Activated naive CD4-positive, alpha-beta T cell treated with Interleukin-2 at 50 U/mL for 16 hours (primary cell): ENCODE measurements at regions not wholly inside any gene's neighbourhood (a gene's known extent, or its start where the extent isn't known, plus 50 kb on each side); places are given as distances from the start of the nearest gene placed in this dataset.
"Not testable (repeated sequence)": the region's sequence is repeated elsewhere in the genome, so short reads cannot be mapped to it uniquely, and the experiment has no call there.

Source experiments
- DNase-seq: peaks from one replicate; pipeline ENCODE4 v3.0.0-alpha.2; 2020

DNA sequence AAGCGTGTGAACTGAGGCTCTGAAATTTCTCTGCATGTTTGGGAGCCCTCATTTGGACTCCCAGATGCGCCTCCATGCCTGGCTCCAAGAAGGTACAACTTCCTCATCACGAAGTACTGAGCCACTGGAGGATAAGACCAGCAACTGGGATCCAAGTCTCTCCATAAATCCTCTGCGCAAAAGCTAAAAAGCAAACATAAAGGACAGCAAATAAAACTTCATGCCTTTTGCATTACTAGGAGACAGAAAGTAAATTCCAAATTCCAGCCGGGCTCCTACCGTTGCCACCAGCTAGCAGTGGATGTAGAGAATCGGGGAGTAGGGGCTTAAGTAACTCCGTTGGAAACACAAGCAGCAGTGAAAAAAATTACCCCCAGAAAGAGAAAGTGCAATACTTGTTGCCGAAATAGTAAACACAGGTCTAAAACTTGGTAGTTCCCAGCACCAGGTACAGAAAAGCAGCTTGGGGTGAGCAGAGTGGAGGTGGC lies 477.1 kb upstream of the TENM3 start:
- no peak for DNase-seq

DNA sequence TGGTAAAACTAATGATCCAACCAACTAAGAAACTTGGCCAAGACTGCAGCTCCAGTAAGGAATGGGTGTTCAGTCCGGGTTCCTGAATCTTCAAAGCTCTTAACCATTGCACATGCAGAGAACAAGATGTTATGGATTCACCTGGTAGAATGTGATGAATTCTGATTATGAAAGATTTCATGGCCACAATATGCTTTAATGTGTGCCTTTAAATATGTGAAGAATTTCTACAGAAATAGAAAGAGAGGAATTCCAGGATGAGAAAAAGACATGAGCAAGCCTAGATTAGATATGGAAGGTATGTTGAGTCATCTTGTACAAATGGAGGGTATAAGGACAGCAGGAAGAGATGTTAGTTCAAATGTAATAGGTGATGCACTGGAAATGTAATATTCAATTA lies 472.2 kb upstream of the TENM3 start:
- DNase-seq, result no peak

DNA sequence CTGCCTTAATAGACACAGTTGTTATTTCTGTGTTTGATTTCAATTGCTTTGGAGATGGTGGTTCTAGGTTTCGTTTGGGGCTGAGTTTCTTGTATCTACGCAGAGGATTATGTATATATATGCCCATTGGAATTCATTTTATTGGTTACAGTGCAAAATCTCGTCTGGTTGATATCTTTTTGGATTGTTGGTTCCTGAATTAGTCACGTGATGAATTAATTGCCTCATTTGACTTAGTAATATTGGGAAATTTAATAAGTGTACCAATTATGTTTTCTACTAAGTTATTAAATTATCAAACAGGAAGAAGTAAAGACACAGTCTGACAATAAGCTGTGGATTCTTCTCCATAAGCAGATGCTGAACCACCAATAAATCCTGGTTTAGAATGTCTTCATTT lies 467.9 kb upstream of the TENM3 start:
- DNase-seq, result no peak

DNA sequence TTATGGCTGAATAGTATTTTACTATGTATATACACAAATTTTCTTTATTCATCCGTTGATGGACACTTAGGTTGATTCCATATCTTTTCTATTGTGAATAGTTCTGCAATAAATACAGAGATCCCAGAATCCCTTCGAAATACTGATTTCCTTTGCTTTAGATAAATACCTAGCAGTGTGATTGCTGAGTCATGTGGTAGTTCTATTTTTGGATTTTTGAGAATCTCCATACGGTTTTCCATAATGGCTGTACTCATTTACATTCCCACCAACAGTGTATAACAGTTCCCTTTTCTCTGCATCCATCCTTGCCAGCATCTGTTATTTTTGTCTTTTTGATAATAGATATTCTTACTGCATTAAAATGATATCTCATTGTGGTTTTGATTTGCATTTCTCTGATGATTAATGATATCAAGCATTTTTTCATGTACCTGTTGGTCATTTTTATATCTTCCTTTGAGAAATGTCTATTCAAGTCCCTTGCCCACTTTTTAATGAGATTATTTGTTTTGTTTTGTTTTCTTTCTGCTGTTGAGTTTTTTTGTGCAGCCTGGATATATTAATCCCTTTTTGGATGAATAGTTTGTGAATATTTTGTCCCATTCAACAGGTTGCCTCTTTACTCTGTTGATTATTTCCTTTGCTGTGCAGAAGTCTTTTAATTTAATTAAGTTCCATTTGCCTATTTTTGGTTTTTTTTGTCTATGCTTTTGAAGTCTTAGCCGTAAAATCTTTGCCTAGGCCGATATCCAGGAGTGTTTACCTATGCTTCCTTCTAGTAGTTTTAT lies 466.7 kb upstream of the TENM3 start:
- no peak for DNase-seq

DNA sequence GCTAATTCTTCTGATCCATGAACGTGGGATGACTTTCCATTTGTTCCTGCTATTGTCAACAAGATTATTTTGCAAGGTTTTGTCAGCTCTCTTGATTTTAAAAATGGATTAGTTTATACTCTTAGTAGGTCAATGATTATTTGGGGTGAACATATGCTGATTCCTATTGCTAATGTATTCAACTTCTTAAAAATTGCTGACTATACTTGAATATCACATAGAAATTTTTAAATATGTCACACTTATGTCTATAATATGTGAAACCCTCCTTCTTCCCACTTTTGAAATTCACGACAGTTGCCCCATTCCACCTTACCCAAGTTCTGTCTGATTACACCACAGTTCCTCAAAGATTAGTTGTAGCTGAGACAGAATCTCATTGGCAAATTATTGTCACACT lies 465.7 kb upstream of the TENM3 start:
- DNase-seq, result no peak

DNA sequence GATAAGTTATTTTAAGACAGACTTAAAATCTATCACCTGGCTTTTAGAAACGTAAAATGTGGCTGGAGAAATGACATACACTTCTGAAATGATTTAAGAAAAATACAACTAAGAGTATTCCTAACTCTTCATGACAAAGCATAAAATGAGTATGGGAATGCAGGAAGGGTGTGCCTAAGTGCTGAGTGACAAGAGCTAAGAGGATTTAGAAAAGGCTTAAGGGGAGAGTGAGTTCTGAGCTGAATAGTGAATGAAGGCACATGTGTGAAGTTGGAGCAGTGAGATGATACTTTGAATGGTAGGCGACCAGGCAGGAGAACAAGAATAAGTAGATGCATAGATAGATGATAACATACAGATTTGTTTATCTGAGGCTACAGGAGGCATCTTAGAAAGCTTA lies 458.3 kb upstream of the TENM3 start:
- no peak for DNase-seq

DNA sequence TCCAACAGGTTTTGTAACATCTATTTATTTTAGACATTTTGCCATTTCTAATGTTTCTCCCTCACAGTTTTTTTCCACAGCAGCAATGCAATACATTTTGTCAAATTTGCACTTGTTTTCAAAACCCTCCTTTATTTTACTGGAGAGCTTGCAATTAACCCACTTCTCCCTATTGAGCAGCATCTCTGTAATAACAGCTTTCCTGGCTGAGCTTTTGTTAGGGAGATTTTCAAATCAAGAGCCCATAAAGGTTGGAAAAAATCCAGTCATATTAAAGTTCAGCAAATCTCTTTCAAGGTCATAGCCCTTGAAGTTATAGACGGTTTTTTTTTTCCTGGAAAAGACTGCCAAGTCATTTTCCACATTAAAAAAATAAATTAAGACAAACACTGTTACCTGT lies 450.6 kb upstream of the TENM3 start:
- no peak for DNase-seq

DNA sequence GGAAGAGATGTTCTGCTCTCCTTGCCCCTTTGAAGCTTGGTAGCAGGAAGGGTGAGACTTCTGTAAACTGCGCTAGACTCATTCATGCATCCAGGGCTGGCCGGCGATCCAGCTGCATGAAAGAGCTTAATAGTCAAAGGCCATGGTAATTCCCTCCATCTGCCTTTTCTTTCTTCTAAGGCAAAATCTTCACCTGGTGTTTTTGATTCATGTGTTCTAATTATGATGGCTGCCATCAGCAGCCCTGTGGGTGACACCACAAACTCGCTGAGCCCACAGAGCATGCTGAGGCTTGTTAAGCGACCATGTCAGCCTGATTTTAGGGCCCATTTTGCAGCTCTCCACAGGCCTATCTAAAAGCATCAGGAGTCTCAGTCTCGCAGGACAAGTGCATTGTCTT lies 450.1 kb upstream of the TENM3 start:
- DNase-seq, result no peak

DNA sequence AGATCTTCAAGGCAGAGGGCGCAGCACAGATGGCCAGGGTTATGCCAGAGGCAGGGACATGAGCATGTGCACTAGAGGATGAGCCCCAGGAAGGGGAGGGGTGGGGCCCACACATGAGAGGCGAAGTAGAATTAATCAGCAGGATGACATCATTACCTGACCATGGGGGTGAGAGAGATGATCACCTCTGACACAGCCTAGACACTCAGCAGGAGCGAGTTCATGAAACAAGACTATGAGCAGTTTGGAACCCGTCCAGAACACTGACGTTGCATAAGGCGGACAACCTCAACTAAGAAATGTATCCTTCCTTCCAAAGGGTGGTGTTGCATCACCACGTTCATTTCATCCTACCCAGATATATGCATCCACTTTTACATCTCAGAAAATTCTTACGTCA lies 446.7 kb upstream of the TENM3 start:
- no peak for DNase-seq

DNA sequence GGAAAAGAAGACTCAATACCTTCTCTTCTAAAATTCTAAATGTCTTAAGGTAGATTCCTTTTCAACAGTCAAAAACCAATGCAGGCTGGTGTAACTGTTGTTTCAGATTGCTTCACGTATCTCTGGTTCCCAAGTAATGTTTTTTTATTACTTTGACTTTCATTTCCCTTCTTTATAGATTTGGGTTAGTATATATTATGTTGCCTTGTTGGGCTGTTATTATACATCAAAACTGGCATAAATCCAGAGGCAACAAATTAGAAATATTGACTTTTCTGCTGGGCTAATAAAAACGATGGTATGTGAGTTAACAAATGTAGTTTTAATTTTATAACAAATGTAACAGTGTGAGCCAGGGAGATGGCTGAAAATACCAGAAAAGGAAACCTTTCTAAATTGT lies 444.7 kb upstream of the TENM3 start:
- DNase-seq, result no peak

DNA sequence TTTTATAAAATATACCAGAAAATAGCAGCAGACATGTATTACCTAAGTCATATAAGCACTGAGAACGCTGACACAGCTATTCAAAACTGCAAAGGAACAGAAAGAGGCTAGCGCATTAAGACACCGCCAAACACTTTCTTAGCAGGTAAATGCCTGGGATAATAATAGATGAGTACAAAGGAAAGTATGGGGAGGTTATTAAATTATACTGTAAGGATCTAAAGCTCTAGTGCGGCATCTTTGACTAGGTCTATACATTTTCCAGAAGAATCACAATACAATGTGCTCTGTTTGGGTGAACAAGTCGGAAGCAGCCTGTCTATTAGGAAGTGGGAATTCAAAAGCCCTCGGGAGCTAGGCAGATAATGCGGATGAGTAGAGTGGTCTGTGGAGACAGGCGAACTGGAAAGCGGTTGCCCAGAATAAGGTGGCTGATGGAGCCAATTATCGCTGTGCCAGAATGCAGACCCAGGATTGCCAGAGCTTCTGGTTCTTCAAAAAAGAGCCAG lies 443.6 kb upstream of the TENM3 start:
- DNase-seq, result no peak

DNA sequence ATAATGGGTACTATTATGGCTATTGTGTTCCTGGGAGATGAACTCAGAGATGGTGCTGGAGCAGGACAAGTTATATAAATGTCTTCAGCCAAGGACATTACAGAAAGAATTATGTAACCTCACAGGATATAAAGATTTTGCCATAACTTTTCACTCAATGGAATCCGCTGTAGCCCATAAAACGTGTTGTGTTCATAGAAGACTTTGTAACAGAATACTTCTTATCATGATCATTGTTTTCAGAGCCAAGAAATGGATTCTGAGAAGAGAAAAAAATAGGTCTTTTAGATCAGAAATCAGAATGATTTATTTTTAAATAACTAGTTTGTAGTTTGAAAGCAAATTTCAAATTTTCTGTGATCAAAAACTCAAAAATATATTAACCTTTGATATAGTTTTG lies 441.0 kb upstream of the TENM3 start:
- no peak for DNase-seq

DNA sequence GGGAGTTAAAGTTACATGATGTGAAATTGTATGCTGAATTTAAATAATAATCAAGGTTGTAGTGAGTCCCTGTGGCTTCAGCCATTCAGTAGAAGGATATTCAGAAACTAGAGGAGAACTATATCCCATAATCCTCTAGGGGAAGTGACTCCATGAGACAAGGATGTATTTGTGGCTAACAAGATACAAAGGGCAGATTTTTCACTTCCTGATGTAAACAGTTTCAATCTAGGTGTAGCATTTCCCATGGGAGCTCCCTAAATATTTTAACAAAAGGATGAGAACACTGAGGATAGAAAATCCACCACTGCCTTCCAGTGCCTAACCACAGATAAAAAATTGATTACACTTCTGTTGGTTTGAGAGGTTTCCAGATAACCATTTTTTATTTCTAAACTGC lies 435.4 kb upstream of the TENM3 start:
- DNase-seq, result no peak

DNA sequence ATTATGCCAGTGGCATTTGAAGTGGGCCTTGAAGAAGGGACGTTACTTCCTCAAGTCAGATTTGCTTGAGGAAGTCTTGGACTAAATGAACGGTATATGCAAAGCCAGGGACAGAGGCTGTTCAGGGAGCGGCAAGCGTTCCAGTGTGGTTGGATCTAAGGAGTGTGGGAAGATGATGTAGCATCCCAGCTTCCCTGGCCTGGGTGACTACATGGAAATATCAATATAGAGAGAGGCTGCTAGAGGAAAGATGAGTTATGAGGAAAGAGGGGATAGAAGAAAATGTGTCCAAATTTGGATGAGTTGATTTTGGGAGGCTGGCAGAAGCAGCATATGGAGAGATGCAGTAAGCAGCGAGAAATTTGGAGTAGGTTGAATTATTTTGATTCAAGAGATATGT lies 432.5 kb upstream of the TENM3 start:
- DNase-seq, result no peak

DNA sequence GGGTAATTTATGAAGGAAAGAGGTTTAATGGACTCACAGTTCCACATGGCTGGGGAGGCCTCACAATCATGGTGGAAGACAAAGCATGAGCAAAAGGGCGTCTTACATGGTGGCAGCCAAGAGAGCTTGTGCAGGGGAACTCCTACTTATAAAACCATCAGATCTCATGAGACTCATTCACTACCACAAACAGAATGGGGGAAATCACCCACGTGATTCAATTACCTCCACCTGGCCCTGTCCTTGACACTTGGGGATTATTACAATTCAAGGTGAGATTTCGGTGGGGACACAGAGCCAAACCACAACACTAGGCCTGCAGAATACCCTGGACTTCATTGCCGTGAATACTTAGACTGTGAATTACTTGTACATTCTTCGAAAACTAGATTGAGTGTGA lies 431.7 kb upstream of the TENM3 start:
- not testable (repeated sequence) for DNase-seq

DNA sequence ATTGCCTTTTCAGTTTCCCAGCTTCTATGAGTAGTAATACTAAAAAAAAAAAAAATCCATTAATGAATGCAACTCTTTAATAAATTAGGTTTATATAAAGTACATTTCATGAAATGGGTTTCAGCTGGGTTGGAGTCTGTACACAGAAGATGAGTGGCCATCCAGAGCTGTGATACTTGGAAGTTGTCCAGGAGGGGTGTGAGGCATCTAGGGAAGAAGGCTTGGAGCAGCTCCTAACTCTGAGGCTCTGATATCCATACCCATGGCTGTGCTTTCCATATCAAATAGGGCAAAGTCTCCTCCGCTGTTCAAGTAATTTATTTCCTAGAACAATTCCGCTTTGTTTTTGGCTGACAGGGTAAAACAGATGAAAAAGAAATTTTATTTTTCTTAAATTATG lies 423.3 kb upstream of the TENM3 start:
- no peak for DNase-seq

DNA sequence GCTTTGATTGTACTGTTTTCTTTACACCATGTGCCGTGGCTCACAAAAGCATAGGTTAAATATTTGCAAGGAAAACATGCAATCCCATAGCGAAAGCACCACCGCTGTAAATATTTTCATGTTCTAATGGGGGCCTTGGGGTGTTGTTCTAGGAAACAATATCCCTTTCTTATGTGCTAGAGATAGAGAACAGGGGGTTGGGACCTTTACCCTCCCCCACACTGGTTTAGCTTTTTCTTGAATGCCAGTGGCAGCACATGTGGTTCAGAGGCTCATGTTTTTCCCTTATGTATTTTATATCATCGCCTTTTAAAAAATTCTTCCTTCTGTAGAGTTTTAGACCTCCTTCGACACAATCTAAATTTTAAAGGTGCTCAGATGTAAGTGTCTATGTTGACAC lies 422.6 kb upstream of the TENM3 start:
- no peak for DNase-seq

DNA sequence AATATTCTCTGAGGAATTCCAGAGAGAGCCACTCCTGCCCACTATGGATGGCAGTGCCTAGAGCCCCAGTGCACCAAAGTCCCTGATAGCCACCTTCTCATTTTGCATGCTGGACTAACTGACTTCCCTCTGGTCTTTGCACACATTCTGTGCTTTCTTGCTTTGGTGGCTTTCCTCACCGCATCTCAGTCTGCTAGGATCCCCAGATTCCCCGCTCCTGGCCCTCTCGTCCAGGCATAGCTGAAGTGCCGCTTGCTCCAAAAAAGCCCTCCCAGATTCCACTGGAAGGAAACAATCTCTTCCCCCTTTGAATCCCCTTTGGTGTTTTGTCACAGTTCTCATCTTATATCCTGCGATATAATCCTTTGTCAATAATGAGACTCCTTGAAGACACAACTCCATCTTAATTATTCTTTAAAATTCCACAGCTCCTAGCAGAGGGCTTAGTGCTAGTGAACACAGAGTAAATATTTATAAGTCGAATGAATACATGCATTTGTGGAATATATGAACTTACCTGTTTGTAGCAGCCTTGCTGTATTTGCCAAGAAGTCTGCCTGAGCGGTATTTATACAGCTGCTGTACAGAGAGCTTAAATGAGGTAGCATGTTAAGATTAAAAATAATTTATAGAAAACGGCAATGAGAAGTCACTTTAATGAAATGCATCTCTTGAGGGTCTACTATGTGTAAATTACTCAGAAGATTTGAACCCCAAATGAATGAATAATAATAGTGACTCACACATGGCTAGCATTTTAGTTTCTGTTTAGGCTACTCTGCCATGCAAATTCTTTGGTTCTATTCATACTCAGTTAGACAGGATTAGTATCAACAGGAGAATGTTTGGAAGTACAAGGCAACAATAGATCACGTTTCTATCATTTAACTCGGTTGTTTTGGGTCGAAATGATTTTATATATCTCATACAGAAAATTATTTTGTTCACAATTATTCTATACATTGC lies 421.9 kb upstream of the TENM3 start:
- no peak for DNase-seq

DNA sequence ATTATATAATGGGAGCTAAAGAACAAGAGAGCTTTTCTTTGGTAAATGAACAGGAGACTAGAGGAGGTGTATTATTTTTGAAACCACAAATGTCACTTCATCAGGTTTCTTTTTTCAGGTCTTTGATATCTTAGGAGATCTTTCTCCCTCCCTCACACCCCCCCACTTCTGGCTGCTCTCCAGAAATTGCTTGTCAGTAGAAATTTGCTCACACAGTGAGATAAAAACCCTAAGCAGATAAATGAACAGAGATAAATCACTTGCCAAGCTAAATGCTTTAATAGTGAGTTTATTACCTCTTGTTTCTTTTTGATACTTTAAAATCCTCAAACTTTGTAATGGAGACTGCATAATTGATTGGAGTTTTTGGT lies 421.2 kb upstream of the TENM3 start:
- no peak for DNase-seq

DNA sequence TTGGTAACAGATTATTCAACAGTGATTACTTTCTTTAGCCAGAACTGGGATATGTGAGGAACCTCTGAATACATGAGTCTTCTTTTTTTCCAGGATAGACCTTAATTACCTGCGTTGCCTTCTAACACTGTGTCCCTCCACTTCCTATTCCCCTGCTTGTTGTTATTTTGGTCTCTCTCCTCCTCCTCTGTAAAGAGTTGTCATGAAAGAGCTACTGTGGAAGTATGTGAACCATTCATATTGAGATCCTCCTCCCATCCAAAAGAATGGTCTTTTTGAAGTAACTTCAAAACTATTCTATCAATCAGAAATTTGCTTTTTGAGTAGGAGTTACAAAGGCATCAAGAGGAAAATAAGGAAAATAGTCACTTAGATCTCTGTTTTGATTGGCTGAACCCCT lies 420.0 kb upstream of the TENM3 start:
- no peak for DNase-seq

DNA sequence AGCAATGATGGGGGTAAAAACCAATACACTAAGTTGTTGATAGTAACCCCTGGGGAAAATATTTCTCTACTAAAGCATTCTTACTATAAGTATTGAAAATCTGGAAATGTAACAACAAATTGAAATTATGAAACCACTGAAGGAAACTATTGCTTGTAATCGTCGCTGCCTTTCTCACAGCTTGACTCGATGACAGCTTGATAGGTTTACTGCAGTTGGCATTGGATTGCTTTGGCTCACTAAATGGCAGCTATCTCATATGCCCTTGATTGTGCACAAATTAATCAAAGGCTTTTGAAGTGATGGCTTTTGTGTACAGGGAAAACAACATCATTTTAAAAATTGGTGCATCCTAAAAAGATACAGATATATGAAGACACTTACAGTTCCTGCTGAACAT lies 419.6 kb upstream of the TENM3 start:
- no peak for DNase-seq

DNA sequence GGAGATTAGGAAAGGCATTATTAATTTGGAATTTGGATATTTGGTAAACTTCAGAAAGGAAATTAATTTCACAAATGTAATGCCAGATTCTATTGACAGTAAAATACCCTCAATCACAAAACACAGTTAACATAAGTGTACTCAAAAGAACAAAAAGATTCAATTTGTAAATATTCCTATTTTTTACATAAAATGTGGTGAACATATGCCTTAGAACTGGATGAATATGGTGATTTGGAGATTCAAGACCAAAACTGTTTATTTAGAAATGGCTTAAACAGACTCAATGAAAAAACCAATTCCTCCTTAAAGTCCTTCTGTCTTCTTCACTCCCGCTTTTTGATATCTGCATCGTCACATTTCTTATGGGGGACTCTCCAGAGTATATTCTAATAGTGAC lies 417.6 kb upstream of the TENM3 start:
- DNase-seq, result no peak

DNA sequence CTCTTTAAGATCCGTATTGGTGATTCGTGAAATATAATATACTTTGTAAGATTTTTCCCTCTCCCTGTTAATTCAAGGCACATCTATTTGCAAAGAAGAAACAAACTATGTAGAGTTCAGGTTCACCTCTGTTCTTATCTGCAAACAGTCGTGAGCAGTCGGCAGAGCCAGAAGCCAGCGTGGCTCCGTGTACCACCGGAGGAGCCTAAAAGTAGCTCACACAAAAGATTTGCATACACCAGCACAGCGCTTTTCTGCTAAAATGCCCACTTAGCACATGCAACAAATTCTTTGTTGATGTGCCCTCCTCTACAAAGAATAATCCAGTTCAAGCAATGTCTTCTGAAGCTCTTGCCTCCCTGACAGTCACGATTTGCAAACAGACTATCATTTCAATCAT lies 416.0 kb upstream of the TENM3 start:
- no peak for DNase-seq

DNA sequence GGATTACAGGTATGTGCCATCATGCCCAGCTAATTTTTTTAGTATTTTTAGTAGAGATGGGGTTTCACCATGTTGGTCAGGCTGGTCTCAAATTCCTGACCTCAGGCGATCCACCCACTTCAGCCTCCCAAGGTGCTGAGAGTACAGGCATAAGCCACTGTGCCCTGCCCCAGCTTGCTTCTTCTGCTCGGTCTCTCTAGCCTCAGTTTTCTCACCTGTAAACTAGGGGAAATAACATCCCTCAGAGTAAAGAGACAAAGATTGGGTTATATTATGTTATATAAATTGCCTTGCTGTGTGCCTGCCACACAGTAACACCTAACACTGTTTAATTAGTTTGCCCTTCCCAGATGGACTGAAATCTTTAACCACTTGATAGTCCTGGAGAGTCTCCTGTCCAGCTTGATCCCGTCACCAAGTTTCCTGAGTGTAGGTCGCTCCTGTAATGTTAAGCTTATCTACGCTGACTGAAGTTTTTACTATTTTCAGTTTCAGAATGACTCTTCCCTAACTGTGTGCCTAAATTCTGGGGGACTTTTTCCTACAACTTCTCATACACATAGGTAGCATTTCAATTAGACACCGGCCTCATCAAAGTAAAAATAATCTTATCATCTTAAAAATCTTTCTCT lies 412.7 kb upstream of the TENM3 start:
- no peak for DNase-seq
